ENCODE measurements at regions not wholly inside any gene's neighbourhood (a gene's known extent, or its start where the extent isn't known, plus 50 kb on each side); places are given as distances from the start of the nearest gene placed in this dataset.

DNA sequence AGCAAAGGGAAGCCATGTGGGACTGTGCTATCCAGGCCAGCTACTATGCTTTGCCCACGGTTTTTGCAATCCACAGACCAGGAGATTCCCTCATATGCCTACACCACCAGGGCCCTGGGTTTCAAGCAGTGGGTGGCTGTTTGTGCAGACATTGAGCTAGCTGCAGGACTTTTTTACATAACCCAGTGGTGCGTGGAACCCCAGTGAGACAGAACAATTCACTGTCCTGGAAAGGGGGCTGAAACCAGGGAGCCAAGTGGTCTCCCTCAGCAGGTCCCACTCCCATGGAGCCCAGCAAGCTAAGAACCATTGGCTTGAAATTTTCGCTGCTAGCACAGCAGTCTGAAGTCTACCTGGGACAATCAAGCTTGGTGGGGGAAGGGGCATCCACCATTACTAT, 959.9 kb downstream of the FSTL5 start:
- Histone ChIP-seq H3K27ac (ENCODE audit: low read depth in 2 of 2, low read length in 2 of 2) (no peak overlapping the region), H3K9me3 (ENCODE audit: control insufficient read depth in 2 of 3, insufficient read depth in 1 of 3, low read length in 3 of 3) (no peaks in the 10 kb centered on the region), H3K9ac (ENCODE audit: low read length in 3 of 3) (no peak overlapping the region), H3K27me3 (ENCODE audit: control insufficient read depth, insufficient read depth, low read length) (no peaks in the 10 kb centered on the region), H3K36me3 (ENCODE audit: control insufficient read depth in 2 of 3, insufficient read depth in 3 of 3, low read length in 3 of 3) (no peaks in the 10 kb centered on the region), H3K4me3 (ENCODE audit: low read length in 3 of 3) (no peak overlapping the region), H3K4me1 (ENCODE audit: control insufficient read depth in 2 of 3, insufficient read depth in 2 of 3, low read depth in 1 of 3, low read length in 3 of 3) (no peaks in the 10 kb centered on the region)
- DNase-seq (no peak), FAIRE-seq (no peak)
- TF ChIP-seq, protein P1, sequence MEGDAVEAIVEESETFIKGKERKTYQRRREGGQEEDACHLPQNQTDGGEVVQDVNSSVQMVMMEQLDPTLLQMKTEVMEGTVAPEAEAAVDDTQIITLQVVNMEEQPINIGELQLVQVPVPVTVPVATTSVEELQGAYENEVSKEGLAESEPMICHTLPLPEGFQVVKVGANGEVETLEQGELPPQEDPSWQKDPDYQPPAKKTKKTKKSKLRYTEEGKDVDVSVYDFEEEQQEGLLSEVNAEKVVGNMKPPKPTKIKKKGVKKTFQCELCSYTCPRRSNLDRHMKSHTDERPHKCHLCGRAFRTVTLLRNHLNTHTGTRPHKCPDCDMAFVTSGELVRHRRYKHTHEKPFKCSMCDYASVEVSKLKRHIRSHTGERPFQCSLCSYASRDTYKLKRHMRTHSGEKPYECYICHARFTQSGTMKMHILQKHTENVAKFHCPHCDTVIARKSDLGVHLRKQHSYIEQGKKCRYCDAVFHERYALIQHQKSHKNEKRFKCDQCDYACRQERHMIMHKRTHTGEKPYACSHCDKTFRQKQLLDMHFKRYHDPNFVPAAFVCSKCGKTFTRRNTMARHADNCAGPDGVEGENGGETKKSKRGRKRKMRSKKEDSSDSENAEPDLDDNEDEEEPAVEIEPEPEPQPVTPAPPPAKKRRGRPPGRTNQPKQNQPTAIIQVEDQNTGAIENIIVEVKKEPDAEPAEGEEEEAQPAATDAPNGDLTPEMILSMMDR (IDR thresholded peaks at IDR 0.05; ENCODE audit: borderline replicate concordance, extremely low read depth, insufficient read depth) = no peak
- intact Hi-C loops (cut with DNase I) = no loop called here

DNA sequence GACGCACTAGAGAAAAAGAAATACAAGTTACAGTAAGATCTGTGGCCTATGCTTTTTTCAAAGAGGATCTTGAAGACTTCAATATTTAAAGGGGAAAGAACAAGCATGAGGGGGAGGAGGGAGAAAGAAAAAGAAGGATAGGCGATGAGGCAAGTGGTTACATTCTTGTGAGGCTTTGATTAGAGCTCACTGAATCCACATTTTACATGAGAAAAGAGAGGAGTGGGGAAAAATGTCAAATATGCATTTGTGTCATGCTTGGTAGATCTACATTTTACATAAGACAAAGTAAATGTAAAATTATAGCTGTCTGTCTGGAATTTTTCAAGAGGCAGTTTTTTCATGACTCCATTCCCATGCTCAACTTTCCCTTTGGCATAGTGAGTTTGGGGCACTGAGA, 965.9 kb downstream of the FSTL5 start:
- intact Hi-C loops (cut with DNase I) = no loop called here
- Histone ChIP-seq H3K36me3 (ENCODE audit: control insufficient read depth in 2 of 3, insufficient read depth in 3 of 3, low read length in 3 of 3) (no peaks in the 10 kb centered on the region), H3K27me3 (ENCODE audit: control insufficient read depth, insufficient read depth, low read length) (no peaks in the 10 kb centered on the region), H3K9ac (ENCODE audit: low read length in 3 of 3) (no peak overlapping the region), H3K4me3 (ENCODE audit: low read length in 3 of 3) (no peak overlapping the region), H3K4me1 (ENCODE audit: control insufficient read depth in 2 of 3, insufficient read depth in 2 of 3, low read depth in 1 of 3, low read length in 3 of 3) (no peaks in the 10 kb centered on the region), H3K27ac (ENCODE audit: low read depth in 2 of 2, low read length in 2 of 2) (no peak overlapping the region), H3K9me3 (ENCODE audit: control insufficient read depth in 2 of 3, insufficient read depth in 1 of 3, low read length in 3 of 3) (no peaks in the 10 kb centered on the region)
- FAIRE-seq (no peak), DNase-seq (no peak)
- TF ChIP-seq, protein P1 (IDR thresholded peaks at IDR 0.05; ENCODE audit: borderline replicate concordance, extremely low read depth, insufficient read depth) = no peak

DNA sequence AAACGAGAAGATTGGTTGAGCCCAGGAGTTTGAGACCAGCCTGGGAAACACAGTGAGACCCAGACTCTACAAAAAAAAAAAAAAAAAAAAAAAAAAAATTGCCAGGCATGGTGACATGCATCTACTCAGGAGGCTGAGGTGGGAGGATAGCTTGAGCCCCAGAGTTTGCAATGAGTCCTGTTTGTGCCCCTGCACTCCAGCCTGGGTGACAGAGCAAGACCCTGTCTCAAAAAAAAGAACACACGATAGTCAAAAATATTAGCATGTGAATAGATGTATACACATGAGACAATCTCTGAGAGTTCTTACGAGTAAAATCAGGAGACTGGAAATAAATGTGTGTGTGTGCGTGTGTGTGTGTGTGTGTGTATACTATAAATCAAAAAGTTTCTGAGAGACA, 966.3 kb downstream of the FSTL5 start:
- Histone ChIP-seq H3K27ac (ENCODE audit: low read depth in 2 of 2, low read length in 2 of 2) (no peak overlapping the region), H3K9me3 (ENCODE audit: control insufficient read depth in 2 of 3, insufficient read depth in 1 of 3, low read length in 3 of 3) (no peaks in the 10 kb centered on the region), H3K4me1 (ENCODE audit: control insufficient read depth in 2 of 3, insufficient read depth in 2 of 3, low read depth in 1 of 3, low read length in 3 of 3) (no peaks in the 10 kb centered on the region), H3K27me3 (ENCODE audit: control insufficient read depth, insufficient read depth, low read length) (no peaks in the 10 kb centered on the region), H3K9ac (ENCODE audit: low read length in 3 of 3) (no peak overlapping the region), H3K4me3 (ENCODE audit: low read length in 3 of 3) (no peak overlapping the region), H3K36me3 (ENCODE audit: control insufficient read depth in 2 of 3, insufficient read depth in 3 of 3, low read length in 3 of 3) (no peaks in the 10 kb centered on the region)
- intact Hi-C loops (cut with DNase I) = no loop called here
- no peak for FAIRE-seq
- TF ChIP-seq, protein P1 (IDR thresholded peaks at IDR 0.05; ENCODE audit: borderline replicate concordance, extremely low read depth, insufficient read depth) = no peak
- no peak for DNase-seq

Data from kidney (tissue), 13 donors.